ENCODE measurements at regions not wholly inside any gene's neighbourhood (a gene's known extent, or its start where the extent isn't known, plus 50 kb on each side); places are given as distances from the start of the nearest gene placed in this dataset.

DNA sequence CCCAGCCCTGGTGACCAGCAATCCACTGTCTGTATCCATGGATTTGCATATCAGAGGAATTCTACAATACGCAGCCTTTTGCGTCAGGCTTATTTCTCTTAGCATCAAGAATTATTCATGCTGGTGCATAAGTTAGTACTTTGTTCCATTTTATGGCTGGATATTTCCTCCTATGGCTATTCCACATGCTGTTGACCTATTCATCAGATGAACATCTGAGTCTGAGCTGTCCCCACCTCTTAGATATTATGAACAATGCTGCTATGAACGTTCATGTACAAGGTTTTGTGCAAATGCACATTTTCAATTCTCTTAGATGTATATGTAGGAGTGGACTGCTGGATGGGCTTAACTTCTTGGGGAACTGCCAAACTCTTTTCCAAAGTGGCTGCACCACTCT lies 79.0 kb upstream of the CST7 start:
- TF ChIP-seq POLR2AphosphoS5 (IDR thresholded peaks at IDR 0.05) (no peak), EP300 (IDR thresholded peaks at IDR 0.05) (no peak)
- TF ChIP-seq, protein P1, sequence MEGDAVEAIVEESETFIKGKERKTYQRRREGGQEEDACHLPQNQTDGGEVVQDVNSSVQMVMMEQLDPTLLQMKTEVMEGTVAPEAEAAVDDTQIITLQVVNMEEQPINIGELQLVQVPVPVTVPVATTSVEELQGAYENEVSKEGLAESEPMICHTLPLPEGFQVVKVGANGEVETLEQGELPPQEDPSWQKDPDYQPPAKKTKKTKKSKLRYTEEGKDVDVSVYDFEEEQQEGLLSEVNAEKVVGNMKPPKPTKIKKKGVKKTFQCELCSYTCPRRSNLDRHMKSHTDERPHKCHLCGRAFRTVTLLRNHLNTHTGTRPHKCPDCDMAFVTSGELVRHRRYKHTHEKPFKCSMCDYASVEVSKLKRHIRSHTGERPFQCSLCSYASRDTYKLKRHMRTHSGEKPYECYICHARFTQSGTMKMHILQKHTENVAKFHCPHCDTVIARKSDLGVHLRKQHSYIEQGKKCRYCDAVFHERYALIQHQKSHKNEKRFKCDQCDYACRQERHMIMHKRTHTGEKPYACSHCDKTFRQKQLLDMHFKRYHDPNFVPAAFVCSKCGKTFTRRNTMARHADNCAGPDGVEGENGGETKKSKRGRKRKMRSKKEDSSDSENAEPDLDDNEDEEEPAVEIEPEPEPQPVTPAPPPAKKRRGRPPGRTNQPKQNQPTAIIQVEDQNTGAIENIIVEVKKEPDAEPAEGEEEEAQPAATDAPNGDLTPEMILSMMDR (IDR thresholded peaks at IDR 0.05): no peak

Measured in gastroesophageal sphincter (tissue), 3 donors.